Upper lobe of left lung (tissue), 4 donors: ENCODE measurements at regions not wholly inside any gene's neighbourhood (a gene's known extent, or its start where the extent isn't known, plus 50 kb on each side); places are given as distances from the start of the nearest gene placed in this dataset.

Experiments used
- EP300 ChIP-seq, 4 donors: sonication (generic); formaldehyde crosslinking; IDR thresholded peaks; one replicate each; pipeline ENCODE4 v1.5.1; 2017; ENCODE audit warnings: antibody characterized with exemption in 4 of 4, control low read depth in 2 of 4
- POLR2A ChIP-seq, 4 donors: fragments of 450-650 bp; IDR thresholded peaks; one replicate each; pipeline ENCODE4 v1.5.1; 2016 to 2017; ENCODE audit warnings: antibody characterized with exemption in 4 of 4, mild to moderate bottlenecking in 2 of 4
- POLR2AphosphoS5 ChIP-seq, 2 donors: sonication (generic); formaldehyde crosslinking; IDR thresholded peaks; one replicate each; pipeline ENCODE4 v1.5.1; 2017; ENCODE audit warnings: antibody characterized with exemption in 2 of 2
- TF ChIP-seq, protein P1 (sequence below), 6 experiments: fragments of 450-650 bp in 4 of 6; fragments of 200-600 bp in 2 of 6; sonication (generic) in 2 of 6; IDR thresholded peaks; one replicate each; pipeline ENCODE4 v1.5.1; 2016 to 2019; ENCODE audit warnings: antibody characterized with exemption in 6 of 6

DNA sequence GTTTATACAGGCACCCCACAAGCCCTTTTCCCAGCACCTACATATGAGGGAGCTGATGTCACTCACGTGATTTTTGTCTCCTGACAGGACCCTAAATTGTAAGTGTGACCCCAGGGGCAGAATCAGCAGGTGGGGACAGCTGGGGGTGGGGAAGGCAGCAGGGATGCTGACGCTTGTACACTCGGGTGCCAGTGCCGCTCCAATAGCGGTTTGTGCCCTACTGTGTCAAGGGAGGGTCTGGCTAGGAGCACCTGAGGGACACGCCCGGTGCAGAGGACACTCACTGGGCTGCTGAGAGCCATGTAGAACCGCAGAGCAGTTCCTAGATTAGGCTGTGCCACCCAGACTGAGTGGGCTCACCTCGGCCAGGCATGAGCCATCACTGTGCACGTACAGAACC, 81.3 kb downstream of the SCGB2B2 start:
- TF ChIP-seq POLR2AphosphoS5 (IDR thresholded peaks at IDR 0.05) (no peak), POLR2A (IDR thresholded peaks at IDR 0.05) (no peak), EP300 (IDR thresholded peaks at IDR 0.05) (no peak)
- TF ChIP-seq, protein P1, sequence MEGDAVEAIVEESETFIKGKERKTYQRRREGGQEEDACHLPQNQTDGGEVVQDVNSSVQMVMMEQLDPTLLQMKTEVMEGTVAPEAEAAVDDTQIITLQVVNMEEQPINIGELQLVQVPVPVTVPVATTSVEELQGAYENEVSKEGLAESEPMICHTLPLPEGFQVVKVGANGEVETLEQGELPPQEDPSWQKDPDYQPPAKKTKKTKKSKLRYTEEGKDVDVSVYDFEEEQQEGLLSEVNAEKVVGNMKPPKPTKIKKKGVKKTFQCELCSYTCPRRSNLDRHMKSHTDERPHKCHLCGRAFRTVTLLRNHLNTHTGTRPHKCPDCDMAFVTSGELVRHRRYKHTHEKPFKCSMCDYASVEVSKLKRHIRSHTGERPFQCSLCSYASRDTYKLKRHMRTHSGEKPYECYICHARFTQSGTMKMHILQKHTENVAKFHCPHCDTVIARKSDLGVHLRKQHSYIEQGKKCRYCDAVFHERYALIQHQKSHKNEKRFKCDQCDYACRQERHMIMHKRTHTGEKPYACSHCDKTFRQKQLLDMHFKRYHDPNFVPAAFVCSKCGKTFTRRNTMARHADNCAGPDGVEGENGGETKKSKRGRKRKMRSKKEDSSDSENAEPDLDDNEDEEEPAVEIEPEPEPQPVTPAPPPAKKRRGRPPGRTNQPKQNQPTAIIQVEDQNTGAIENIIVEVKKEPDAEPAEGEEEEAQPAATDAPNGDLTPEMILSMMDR (IDR thresholded peaks at IDR 0.05), result no peak
